NCI-H345 (cell line): ENCODE measurements at regions not wholly inside any gene's neighbourhood (a gene's known extent, or its start where the extent isn't known, plus 50 kb on each side); places are given as distances from the start of the nearest gene placed in this dataset.

Experiments
- DNase-seq: peaks from one replicate; lab custom pipeline; 2025; lab: John Stamatoyannopoulos, UW

- DNase-seq, result no peak
Observed at GRCh38 chr6:113500221-113500620, 356.9 kb upstream of the MARCKS start.

DNA sequence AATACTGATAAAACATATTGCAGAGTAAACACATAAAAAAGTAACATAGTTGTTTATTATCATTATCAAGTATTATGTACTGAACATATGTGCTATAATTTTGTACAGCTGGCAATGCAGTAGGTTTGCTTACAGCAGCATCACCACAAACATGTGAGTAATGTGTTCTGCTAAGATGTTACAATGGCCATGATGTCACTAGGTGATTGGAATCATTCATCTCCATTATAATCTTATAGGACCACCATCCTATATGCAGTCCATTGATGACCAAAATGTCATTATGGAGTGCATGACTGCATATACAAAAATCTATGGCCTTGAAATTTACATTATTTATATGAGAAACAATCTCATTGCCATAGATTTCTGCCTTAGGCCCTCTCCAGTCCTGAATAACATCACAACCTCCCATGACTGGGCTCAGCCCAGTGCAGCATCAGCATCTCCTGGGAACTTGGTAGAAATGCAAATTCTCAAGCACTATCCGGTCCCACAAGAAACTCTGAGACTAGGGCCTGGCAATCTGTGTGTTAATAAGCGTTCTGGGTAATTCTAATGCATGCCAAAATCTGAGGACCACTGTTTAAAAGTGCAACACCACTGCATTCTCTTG lies 352.0 kb upstream of the MARCKS start:
- no peak for DNase-seq

DNA sequence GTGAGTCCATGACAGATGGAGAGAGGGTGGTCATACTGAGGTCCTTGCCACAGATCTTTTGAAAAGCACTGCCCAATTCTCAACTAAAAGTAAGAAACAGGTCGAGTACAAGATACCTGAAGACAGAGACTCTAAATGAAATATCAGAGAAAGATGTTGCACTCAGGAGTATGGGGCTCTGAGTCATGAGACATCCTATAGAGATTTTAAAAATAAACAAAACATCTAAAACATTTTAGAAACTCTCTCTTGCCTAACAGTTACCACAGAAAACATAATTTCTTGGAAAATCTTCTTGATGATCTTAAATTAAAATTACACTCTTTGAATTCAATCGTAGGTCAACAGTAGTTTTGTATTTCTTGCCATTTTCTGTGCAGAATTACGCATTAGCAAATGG lies 348.9 kb upstream of the MARCKS start:
- DNase-seq, result no peak

GRCh38 chr6:113511100-113511499 lies 346.0 kb upstream of the MARCKS start:
- no peak for DNase-seq

- DNase-seq, result no peak
Observed at GRCh38 chr6:113512576-113512975, 344.6 kb upstream of the MARCKS start.

- DNase-seq, result no peak
Observed at GRCh38 chr6:113513086-113513485, 344.1 kb upstream of the MARCKS start.

DNA sequence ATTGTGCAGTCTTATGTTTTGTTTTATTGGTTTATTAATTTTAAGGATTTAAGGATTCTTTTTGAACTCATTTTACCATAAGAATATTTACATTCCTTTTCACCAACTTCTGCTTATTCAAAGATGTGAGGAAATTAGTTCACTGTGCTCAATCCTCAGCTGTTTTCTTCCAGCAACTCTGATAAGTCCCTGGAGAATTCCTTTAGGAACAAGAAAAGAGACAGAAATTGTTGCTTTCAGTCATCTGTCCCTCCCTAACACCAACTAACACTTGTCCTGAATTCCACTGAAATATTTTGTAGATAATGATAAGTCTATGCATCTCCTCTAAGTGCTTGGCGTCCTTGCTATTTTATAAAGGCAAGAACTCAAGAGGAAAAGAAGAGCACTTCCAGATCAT lies 334.8 kb upstream of the MARCKS start:
- no peak for DNase-seq

DNA sequence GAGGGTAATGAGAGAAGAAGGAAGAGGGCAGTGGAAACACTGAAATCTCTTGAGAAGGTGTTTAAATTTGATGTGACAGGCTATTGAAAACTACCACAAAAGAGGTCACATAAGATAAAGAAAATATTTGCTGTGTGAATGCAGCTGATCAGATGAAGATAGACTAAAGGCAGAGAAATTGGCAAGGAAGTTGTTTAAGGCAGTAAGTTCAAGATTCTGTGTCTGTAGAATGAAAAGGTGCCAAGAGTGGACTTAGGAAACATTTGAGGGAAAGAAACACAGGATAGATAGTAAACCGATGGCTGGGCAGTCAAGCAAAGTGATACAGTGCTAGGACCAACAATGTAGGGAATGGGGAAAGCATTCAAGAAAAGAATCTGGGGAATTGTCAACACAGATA lies 332.3 kb upstream of the MARCKS start:
- DNase-seq, result no peak

- DNase-seq, result no peak
Observed at GRCh38 chr6:113526553-113526952, 330.6 kb upstream of the MARCKS start.

GRCh38 chr6:113526995-113527394 lies 330.1 kb upstream of the MARCKS start:
- no peak for DNase-seq

GRCh38 chr6:113528111-113528510 lies 329.0 kb upstream of the MARCKS start:
- no peak for DNase-seq

- no peak for DNase-seq
Observed at GRCh38 chr6:113529196-113529595, 327.9 kb upstream of the MARCKS start.

DNA sequence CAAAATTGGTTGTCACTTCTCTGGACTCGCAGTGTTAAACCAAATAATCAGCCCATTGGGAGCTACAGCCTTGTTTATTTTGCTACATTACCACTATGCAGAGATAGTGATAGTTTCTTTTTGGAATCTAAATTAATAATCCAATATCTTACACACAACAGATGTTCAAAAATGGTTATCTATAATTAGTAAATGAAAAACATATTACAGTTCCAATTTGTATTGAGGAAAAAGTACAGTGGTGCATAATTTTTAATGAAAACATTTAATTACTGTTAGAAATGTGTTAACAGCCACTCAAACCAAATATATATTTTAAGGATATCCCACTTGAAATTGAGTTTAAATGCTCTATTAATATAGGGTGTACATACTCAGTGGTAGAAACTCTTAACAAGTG lies 327.3 kb upstream of the MARCKS start:
- DNase-seq, result no peak

DNA sequence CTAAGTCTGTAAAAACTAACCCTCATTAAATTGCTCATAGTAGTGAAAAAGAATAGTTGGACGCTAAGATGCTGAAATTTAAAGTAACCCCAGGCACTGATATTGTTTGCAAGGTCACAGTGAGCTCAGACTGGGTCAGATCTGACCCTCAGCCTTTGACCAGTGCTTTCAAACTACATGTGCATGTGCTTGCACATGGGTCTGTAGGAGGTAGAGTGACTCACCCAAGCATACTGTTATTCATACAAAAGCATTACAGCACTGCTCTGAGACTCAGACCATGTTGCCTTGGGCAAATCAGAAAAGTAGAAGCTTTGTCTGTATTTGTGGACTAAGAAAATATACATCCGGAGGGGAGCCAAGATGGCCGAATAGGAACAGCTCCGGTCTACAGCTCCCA lies 326.4 kb upstream of the MARCKS start:
- no peak for DNase-seq

DNA sequence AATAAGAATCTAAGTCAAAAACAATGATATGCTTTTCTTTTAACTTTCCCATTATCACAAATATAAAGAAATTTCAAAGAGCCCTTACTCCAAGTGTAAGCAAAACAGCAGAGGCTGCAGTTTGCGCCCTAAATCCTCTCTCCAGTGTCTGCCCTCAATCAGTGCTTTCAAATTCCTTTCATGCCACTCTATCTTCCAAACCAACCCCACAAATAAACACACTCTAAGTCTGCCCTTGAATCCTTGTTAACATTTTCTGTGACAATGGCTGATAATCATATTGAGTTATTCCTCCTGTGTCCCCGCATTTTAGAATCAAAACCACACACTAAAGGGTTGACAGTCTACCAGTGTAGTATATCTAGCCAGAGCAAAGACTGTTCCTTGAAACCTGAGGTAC lies 317.9 kb upstream of the MARCKS start:
- DNase-seq, result no peak

DNA sequence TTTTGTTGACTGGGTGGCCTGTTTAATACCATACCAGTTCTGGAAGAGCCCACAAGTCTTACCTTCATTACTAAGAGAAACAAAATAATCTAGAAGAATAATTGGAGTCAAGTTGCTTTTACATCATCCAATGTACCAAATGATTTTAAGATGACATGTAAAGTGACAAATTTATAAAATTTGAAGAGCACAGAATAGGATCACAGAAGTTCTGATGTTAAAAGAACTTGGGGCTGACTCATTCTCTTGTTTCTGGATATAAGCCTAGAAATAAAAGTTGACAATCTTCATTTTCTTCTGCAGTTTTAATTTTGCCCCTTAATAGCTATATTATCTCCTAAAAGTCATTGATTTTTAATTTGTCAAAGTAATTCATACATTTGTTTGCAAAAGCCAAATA lies 317.5 kb upstream of the MARCKS start:
- no peak for DNase-seq

GRCh38 chr6:113540466-113540865 lies 316.7 kb upstream of the MARCKS start:
- DNase-seq, result no peak

GRCh38 chr6:113551168-113551567 lies 306.0 kb upstream of the MARCKS start:
- no peak for DNase-seq

- no peak for DNase-seq
Observed at GRCh38 chr6:113556775-113557174, 300.4 kb upstream of the MARCKS start.

- no peak for DNase-seq
Observed at GRCh38 chr6:113558431-113558830, 298.7 kb upstream of the MARCKS start.

- no peak for DNase-seq
Observed at GRCh38 chr6:113558966-113559365, 298.2 kb upstream of the MARCKS start.

DNA sequence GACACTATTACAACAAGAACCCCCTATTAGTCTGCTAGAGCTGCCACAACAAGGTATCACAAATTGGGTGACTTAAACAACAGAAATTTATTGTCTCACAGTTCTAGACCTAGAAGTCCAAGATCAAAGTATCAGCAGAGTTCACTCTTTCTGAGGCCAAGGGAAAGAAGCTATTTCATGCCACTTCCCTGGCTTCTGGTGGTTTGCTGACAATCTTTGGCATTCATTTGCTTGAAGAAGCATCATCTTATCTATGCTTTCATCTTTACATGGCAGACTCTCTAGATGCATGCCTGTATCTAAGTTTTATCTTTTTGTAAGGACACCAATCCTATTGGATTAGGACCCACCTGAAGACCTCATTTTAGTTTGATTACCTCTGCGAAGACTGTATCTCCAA lies 296.8 kb upstream of the MARCKS start:
- no peak for DNase-seq

DNA sequence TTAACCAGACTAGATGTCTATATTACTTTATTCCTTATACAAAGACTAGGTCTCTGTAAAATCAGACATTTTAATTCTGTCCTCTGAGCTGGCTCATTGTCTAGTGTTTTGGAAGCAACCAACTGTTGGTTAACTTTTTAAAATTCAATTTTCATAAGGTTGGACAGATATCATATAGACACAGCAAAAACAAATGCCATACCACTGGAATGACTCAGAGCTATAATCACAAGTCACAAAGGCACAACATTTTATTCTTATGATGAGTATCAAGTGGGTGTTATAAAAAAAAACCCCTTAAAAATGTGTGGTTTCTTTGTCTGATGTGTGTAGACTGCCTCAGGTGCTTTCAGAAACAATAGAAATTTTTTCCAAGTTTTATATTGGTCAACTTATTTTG lies 296.2 kb upstream of the MARCKS start:
- no peak for DNase-seq

DNA sequence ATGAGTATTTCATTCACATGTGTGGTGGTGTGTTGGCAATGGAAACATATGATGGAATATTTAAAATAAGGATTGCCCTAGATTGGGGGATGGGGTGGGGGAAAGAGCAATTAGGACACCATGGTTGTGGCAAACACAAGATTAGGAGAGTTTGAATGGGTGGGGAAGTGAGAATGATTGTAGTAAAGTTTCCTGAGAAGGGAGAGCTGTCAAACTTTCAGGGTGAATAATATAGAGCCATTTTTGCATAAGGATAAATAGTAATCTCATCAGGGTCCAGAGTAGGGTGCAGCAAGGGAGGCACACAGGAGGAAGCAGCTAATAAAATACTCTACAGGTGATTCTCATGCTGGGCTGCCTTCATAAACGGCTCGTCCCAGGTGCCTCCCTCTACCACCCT lies 294.9 kb upstream of the MARCKS start:
- DNase-seq, result no peak
